ENCODE measurements at regions not wholly inside any gene's neighbourhood (a gene's known extent, or its start where the extent isn't known, plus 50 kb on each side); places are given as distances from the start of the nearest gene placed in this dataset.

GRCh38 chr14:104387022-104388010 is 192.2 kb upstream of the C14orf180 start:
- peak overlapping the region; percentile 53 for H3K4me2 ChIP-seq (replicated peaks; ENCODE audit: low read depth, low read length, poor library complexity, severe bottlenecking)
- ChIA-PET CTCF (no interaction called here), POLR2A (no interaction called here)
- no peak for TF ChIP-seq EZH2 (IDR thresholded peaks at IDR 0.05; ENCODE audit: borderline replicate concordance, insufficient read depth, low read depth, low read length, poor library complexity, severe bottlenecking)
- TF ChIP-seq CTCF (IDR thresholded peaks at IDR 0.05) = no peak
- no peak overlapping the region for H3K27ac ChIP-seq (ENCODE audit: low read length in 2 of 2)
- no peak overlapping the region for H2AFZ ChIP-seq (ENCODE audit: insufficient read depth, low read depth, low read length, poor library complexity, severe bottlenecking)
- WGBS (ENCODE audit: insufficient coverage) = 56% methylated on average over 22 of the region's 25 CpGs
- H3K9me3 ChIP-seq (ENCODE audit: control extremely low read depth in 1 of 3, control insufficient read depth in 2 of 3, insufficient read depth in 1 of 3, low read length in 2 of 3) = peaks cover 0 to 28% (median 0%) of the 10 kb centered on the region in 3 donors
- H4K20me1 ChIP-seq (ENCODE audit: control insufficient read depth, insufficient read depth, low read length, poor library complexity, severe bottlenecking) = no peaks in the 10 kb centered on the region
- DNase-seq (peak; percentile 35), ATAC-seq (ENCODE audit: low read depth) (peak; percentile 58)
- Mint-ChIP-seq H3K4me3 (peak overlapping the region; percentile 48), H3K27me3 (peaks cover 6% of the 10 kb centered on the region), H3K4me1 (peaks cover 63% of the 10 kb centered on the region), H3K9me3 (ENCODE audit: insufficient read depth) (no peaks in the 10 kb centered on the region), H3K27ac (no peak overlapping the region)
- H3K4me3 ChIP-seq (ENCODE audit: control extremely low read depth in 1 of 5, extremely low read depth in 1 of 5, insufficient read depth in 1 of 5, low read depth in 2 of 5, low read length in 4 of 5) = no peak overlapping the region
- H3K27me3 ChIP-seq (replicated peaks in 1 of 4; ENCODE audit: control extremely low read depth in 1 of 4, control insufficient read depth in 3 of 4, insufficient read depth in 4 of 4, low read length in 3 of 4) = peaks cover 0 to 22% (median 2%) of the 10 kb centered on the region in 4 experiments
- H3K4me1 ChIP-seq (ENCODE audit: control insufficient read depth in 2 of 2, insufficient read depth in 2 of 2, low read length in 2 of 2) = peaks cover 45 to 51% of the 10 kb centered on the region in 2 donors
- intact Hi-C loops (cut with micrococcal nuclease) = no loop called here
- H3K79me2 ChIP-seq (ENCODE audit: control insufficient read depth, insufficient read depth, low read length) = no peaks in the 10 kb centered on the region
- H3K9ac ChIP-seq (ENCODE audit: low read length) = no peak overlapping the region
- H3K36me3 ChIP-seq (replicated peaks in 1 of 2; ENCODE audit: control extremely low read depth in 1 of 2, control insufficient read depth in 1 of 2, extremely low read depth in 1 of 2, insufficient read depth in 2 of 2, low read length in 1 of 2) = no peaks in the 10 kb centered on the region

GRCh38 chr14:104388011-104388521 is 191.5 kb upstream of the C14orf180 start:
- Histone ChIP-seq H3K4me3 (ENCODE audit: control extremely low read depth in 1 of 5, extremely low read depth in 1 of 5, insufficient read depth in 1 of 5, low read depth in 2 of 5, low read length in 4 of 5) (no peak overlapping the region), H3K27me3 (replicated peaks in 1 of 4; ENCODE audit: control extremely low read depth in 1 of 4, control insufficient read depth in 3 of 4, insufficient read depth in 4 of 4, low read length in 3 of 4) (peaks cover 0 to 14% (median 3%) of the 10 kb centered on the region in 4 experiments), H3K4me1 (ENCODE audit: control insufficient read depth in 2 of 2, insufficient read depth in 2 of 2, low read length in 2 of 2) (peaks cover 53 to 58% of the 10 kb centered on the region in 2 donors), H3K9me3 (ENCODE audit: control extremely low read depth in 1 of 3, control insufficient read depth in 2 of 3, insufficient read depth in 1 of 3, low read length in 2 of 3) (peaks cover 0 to 21% (median 0%) of the 10 kb centered on the region in 3 donors), H4K20me1 (ENCODE audit: control insufficient read depth, insufficient read depth, low read length, poor library complexity, severe bottlenecking) (no peaks in the 10 kb centered on the region), H3K79me2 (ENCODE audit: control insufficient read depth, insufficient read depth, low read length) (no peaks in the 10 kb centered on the region), H3K9ac (ENCODE audit: low read length) (no peak overlapping the region), H2AFZ (ENCODE audit: insufficient read depth, low read depth, low read length, poor library complexity, severe bottlenecking) (no peak overlapping the region), H3K4me2 (replicated peaks; ENCODE audit: low read depth, low read length, poor library complexity, severe bottlenecking) (no peak overlapping the region), H3K27ac (ENCODE audit: low read length in 2 of 2) (no peak overlapping the region), H3K36me3 (replicated peaks in 1 of 2; ENCODE audit: control extremely low read depth in 1 of 2, control insufficient read depth in 1 of 2, extremely low read depth in 1 of 2, insufficient read depth in 2 of 2, low read length in 1 of 2) (no peaks in the 10 kb centered on the region)
- 87% methylated on average over 27 of the region's 28 CpGs for WGBS (ENCODE audit: insufficient coverage)
- Mint-ChIP-seq H3K4me1 (peaks cover 70% of the 10 kb centered on the region), H3K4me3 (no peak overlapping the region), H3K9me3 (ENCODE audit: insufficient read depth) (no peaks in the 10 kb centered on the region), H3K27ac (no peak overlapping the region), H3K27me3 (peaks cover 6% of the 10 kb centered on the region)
- TF ChIP-seq EZH2 (IDR thresholded peaks at IDR 0.05; ENCODE audit: borderline replicate concordance, insufficient read depth, low read depth, low read length, poor library complexity, severe bottlenecking) (no peak), CTCF (IDR thresholded peaks at IDR 0.05) (no peak)
- intact Hi-C loops (cut with micrococcal nuclease) = no loop called here
- no peak for ATAC-seq (ENCODE audit: low read depth)
- no peak for DNase-seq
- ChIA-PET POLR2A (no interaction called here), CTCF (no interaction called here)
